NB4 (cell line): ENCODE measurements at regions not wholly inside any gene's neighbourhood (a gene's known extent, or its start where the extent isn't known, plus 50 kb on each side); places are given as distances from the start of the nearest gene placed in this dataset.

Experiments used
- CTCF ChIP-seq: IDR thresholded peaks from one replicate; pipeline ENCODE4 v1.5.1; 2012; ENCODE audit warnings: low read depth, low read length
- MAX ChIP-seq: IDR thresholded peaks from 2 replicates; pipeline ENCODE4 v1.6.1; 2011; ENCODE audit warnings: low read depth, low read length
- POLR2A ChIP-seq: IDR thresholded peaks from 2 replicates; pipeline ENCODE4 v1.6.1; 2011; ENCODE audit warnings: mild to moderate bottlenecking; ENCODE audit not compliant: insufficient read length; ENCODE audit errors: extremely low read depth

GRCh38 chr11:116637766-116638165 is 135.0 kb downstream of the BUD13 start:
- no peak for TF ChIP-seq CTCF
- TF ChIP-seq MAX, result no peak
- no peak for TF ChIP-seq POLR2A
